H1 (cell line): ENCODE measurements at regions not wholly inside any gene's neighbourhood (a gene's known extent, or its start where the extent isn't known, plus 50 kb on each side); places are given as distances from the start of the nearest gene placed in this dataset.

Source experiments
- BCL11A ChIP-seq, 2 experiments: IDR thresholded peaks; one replicate each; pipeline ENCODE4 v1.6.1; 2011; ENCODE audit warnings: low read depth in 2 of 2, low read length in 2 of 2, mild to moderate bottlenecking in 2 of 2
- CHD1 ChIP-seq: IDR thresholded peaks from 2 replicates; pipeline ENCODE4 v1.6.1; 2012; ENCODE audit warnings: low read depth, low read length, improper control_type of control experiment
- CHD7 ChIP-seq: fragments of 300-600 bp; sonication (generic); IDR thresholded peaks from 2 replicates; pipeline ENCODE4 v1.7.1; 2012; ENCODE audit warnings: low read length, moderate library complexity, mild to moderate bottlenecking, inconsistent platforms; ENCODE audit not compliant: insufficient replicate concordance
- CREB1 ChIP-seq: IDR thresholded peaks from 2 replicates; pipeline ENCODE4 v1.6.1; 2012; ENCODE audit warnings: inconsistent platforms
- KDM5A ChIP-seq: fragments of 200-600 bp; IDR thresholded peaks from 2 replicates; pipeline ENCODE4 v1.7.1; 2012; ENCODE audit warnings: mild to moderate bottlenecking, low read length, inconsistent platforms, mixed read lengths
- NRF1 ChIP-seq: IDR thresholded peaks from 2 replicates; pipeline ENCODE4 v1.6.1; 2011; ENCODE audit warnings: mild to moderate bottlenecking, low read depth, low read length, improper control_type of control experiment
- POLR2A ChIP-seq, 2 experiments: IDR thresholded peaks; 1 replicate in 1 of 2; 2 replicates in 1 of 2; pipeline ENCODE4 v1.6.1; 2011; ENCODE audit warnings: low read depth in 2 of 2, low read length in 2 of 2, mild to moderate bottlenecking in 2 of 2; ENCODE audit errors: control extremely low read depth in 1 of 2
- RAD21 ChIP-seq, 2 experiments: IDR thresholded peaks in 1 of 2; conservative IDR thresholded peaks in 1 of 2; 2 replicates each; pipeline ENCODE4 v1.6.1; 2011; ENCODE audit warnings: low read depth in 2 of 2, low read length in 2 of 2, improper control_type of control experiment in 1 of 2, inconsistent platforms in 1 of 2, mild to moderate bottlenecking in 1 of 2, moderate library complexity in 1 of 2
- SAP30 ChIP-seq: fragments of 300-600 bp; sonication (generic); IDR thresholded peaks from 2 replicates; pipeline ENCODE4 v1.7.1; 2012; ENCODE audit warnings: low read length, moderate library complexity, mild to moderate bottlenecking, inconsistent platforms; ENCODE audit not compliant: insufficient read depth, insufficient replicate concordance
- SRF ChIP-seq: IDR thresholded peaks from 2 replicates; pipeline ENCODE4 v1.6.1; 2011; ENCODE audit warnings: mild to moderate bottlenecking, low read depth, low read length, moderate library complexity
- USF2 ChIP-seq: IDR thresholded peaks from 2 replicates; pipeline ENCODE4 v1.6.1; 2011; ENCODE audit warnings: low read length, improper control_type of control experiment
- ZNF274 ChIP-seq: IDR thresholded peaks from 2 replicates; pipeline ENCODE4 v1.7.0; 2012; ENCODE audit warnings: low read length, borderline replicate concordance; ENCODE audit errors: extremely low read depth

- no peak for TF ChIP-seq CHD7
- no peak for TF ChIP-seq BCL11A (IDR thresholded peaks at IDR 0.05; ENCODE audit: low read depth in 2 of 2, low read length in 2 of 2)
- no peak for TF ChIP-seq USF2
- no peak for TF ChIP-seq ZNF274
- TF ChIP-seq CREB1 = no peak
- TF ChIP-seq NRF1 = no peak
- TF ChIP-seq POLR2A (IDR thresholded peaks at IDR 0.05; ENCODE audit: control extremely low read depth in 1 of 2, low read depth in 2 of 2, low read length in 2 of 2) = no peak
- TF ChIP-seq KDM5A = no peak
- no peak for TF ChIP-seq CHD1
- TF ChIP-seq RAD21 (IDR thresholded peaks at IDR 0.05 in 1 of 2, conservative IDR thresholded peaks at IDR 0.05 in 1 of 2; ENCODE audit: low read depth in 2 of 2, low read length in 2 of 2) = no peak
- no peak for TF ChIP-seq SAP30
- no peak for TF ChIP-seq SRF
Observed at GRCh38 chr10:90557385-90557784, 300.5 kb downstream of the HTR7 start (continued).
